ENCODE measurements at regions not wholly inside any gene's neighbourhood (a gene's known extent, or its start where the extent isn't known, plus 50 kb on each side); places are given as distances from the start of the nearest gene placed in this dataset.

- no peak for DNase-seq (ENCODE audit: low read depth in 2 of 2)
Measured at GRCh38 chr9:23309800-23310199, 516.2 kb downstream of the ELAVL2 start.

- DNase-seq (ENCODE audit: low read depth in 2 of 2) = no peak
Measured at GRCh38 chr9:23314247-23314646, 511.8 kb downstream of the ELAVL2 start.

DNA sequence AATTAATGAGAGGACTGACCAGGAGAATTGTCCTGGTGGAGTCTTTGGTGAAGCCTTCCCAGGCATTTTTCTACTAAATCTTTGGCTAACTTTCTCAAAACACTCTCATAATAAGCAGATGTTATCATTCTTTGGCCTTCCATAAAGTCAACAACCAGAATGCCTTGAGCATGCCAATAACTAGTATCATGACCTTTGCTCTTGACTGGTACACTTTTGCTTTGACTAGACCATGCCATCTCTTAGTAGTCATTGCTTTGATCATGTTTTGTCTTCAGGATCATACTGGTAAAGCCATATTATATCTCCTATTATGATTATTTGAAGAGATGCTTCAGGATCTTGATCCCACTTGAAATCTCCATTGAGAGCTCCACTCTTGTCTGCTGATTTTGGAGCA, 506.9 kb downstream of the ELAVL2 start:
- no peak for DNase-seq (ENCODE audit: low read depth in 2 of 2)

GRCh38 chr9:23321049-23321448, 505.0 kb downstream of the ELAVL2 start:
- DNase-seq (ENCODE audit: low read depth in 2 of 2) = no peak

DNA sequence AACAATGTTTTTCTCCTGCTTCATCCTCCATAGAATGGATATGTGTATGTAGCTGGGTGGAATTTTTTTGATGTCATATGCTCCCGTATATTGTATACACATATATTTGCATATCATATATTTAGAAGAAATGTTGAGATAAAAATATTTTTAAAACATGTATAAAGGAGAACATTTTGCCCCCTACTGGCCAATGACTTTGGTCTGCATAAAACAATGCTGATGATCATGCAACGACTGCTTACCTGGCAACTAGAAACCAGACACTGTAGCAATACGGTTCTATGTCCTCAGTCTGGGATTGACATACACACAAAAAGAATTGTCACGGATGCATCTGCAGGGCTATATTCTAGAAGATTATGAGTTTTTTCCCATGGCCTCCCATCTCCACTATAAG, 503.6 kb downstream of the ELAVL2 start:
- DNase-seq (ENCODE audit: low read depth in 2 of 2) = no peak

DNA sequence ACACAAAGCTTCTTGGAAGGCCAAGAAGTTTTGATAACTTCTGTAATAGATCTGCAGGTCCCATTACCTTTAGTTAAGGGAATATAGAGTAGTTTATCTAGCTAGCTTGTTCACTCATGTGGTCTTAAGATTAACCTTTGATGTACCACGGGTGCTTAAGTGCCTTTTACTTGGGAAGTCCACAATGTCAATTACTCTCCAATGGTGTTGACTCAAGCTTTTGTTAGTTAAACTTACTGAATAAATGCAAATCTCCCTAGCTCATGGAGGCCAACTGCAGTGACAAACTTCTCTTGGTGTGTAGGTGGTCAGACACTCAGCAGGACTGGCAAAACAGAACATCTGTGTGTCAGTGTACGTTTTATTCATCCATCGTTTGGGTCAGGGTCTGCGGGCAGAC, 501.5 kb downstream of the ELAVL2 start:
- no peak for DNase-seq (ENCODE audit: low read depth in 2 of 2)

DNA sequence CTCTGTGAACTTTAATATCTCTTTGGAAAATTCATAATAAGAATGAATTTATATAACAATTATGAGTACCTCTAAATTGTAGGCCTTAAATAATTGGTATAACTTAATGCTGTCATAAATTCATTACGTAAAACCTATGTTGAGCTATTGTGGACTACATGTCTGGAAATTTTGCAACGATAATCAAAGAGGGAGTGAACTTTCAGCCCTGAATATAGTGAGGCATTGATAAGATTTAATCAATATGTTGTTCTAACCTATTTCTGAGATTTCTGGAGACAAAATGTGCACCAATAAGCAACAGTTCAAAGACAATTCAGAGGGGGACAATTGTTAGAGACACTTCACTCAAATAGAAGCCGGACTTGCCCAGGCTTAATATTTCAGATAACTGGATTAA, 499.4 kb downstream of the ELAVL2 start:
- DNase-seq (ENCODE audit: low read depth in 2 of 2) = no peak

- DNase-seq (ENCODE audit: low read depth in 2 of 2) = no peak
Measured at GRCh38 chr9:23341346-23341745, 484.7 kb downstream of the ELAVL2 start.

DNA sequence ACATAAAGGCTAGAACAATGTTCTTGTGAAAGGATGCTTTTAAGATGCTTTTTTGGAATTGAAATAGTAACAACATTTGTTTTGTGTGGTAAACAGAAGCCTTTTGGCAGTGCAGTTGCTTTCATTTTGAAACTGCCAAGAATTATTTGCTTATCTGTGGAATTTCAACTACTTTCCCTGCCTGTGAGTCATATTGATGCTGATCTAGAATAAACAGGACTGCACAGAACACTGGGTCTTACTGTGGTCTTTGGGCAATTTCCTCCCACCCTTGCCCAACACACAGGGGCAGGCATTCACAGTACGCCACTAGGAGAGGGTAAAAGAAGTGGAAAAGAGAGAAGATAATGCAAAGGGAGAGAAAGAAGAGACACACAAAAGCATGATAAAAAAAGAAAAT, 483.7 kb downstream of the ELAVL2 start:
- DNase-seq (ENCODE audit: low read depth in 2 of 2) = no peak

- DNase-seq (ENCODE audit: low read depth in 2 of 2) = no peak
Measured at GRCh38 chr9:23343226-23343625, 482.8 kb downstream of the ELAVL2 start.

DNA sequence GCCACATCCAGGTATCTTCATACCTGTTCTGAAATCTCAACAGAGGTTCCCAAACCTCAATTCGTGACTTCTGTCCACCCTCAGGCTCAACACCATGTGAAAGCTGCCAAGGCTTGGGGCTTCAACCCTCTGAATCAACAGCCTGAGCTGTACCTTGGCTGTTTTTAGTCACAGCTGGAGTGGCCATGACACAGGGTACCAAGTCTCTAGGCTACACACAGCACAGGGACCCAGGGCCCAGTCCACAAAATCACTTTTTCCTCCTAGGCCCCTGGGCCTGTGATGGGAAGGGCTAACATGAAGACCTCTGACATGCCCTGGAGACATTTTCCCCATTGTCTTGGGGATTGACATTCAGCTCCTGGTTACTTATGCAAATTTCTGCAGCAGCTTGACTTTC, 464.9 kb downstream of the ELAVL2 start:
- no peak for DNase-seq (ENCODE audit: low read depth in 2 of 2)

DNA sequence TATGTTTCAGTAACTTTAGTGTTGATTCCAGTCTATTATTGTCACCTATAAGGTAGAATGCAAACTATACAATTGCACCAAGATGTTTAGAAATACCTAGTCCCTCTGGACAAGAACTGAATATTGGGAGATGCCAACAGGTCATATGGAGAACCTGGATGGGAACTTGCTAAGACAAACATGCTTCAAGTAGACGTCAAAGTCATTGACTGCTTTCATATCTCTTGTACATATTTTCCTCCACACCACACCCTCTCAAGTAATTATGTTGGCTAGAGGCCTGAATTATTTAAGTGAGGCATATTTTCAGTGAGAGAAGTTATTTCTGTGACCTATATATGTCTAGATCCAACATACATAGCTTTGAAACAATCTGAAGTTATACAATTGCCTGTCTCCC, 453.3 kb downstream of the ELAVL2 start:
- DNase-seq (ENCODE audit: low read depth in 2 of 2) = no peak

- no peak for DNase-seq (ENCODE audit: low read depth in 2 of 2)
Measured at GRCh38 chr9:23375511-23375910, 450.5 kb downstream of the ELAVL2 start.

DNA sequence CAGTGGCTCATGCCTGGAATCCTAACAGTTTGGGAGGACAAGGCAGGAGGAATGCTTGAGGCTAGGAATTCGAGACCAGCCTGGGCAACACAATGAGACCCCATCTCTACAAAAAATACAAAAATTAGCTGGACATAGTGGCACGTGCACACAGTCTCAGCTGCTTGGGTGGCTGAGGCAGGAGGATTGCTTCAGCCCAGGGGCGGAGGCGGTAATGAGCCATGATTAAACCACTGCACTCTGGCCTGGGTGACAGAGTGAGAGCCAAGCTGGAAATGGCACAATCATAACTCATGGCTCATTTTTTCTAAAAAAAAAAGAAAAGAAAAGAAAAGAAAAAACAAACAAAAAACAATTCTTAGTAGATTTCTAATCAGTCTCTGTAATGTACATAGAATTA, 446.2 kb downstream of the ELAVL2 start:
- no peak for DNase-seq (ENCODE audit: low read depth in 2 of 2)

- DNase-seq (ENCODE audit: low read depth in 2 of 2) = no peak
Measured at GRCh38 chr9:23380821-23381220, 445.2 kb downstream of the ELAVL2 start.

DNA sequence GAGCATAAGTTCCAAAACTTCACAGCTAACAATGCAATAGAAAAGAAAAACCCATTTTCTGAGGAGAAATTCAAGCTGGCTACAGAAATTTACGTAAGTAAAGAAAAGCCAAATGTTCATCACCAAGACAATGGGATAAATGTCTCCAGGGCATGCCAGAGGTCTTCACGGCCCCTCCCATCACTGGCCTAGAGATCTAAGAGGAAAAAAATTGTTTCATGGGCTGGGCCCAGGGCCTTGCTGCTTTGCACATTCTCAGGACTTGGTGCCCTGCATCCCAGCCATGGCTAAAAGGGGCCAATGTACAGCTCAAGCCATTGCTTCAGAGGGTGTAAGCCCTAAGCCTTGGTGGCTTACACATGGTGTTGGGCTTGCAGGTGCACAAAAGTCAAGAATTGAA, 443.6 kb downstream of the ELAVL2 start:
- DNase-seq (ENCODE audit: low read depth in 2 of 2) = no peak

DNA sequence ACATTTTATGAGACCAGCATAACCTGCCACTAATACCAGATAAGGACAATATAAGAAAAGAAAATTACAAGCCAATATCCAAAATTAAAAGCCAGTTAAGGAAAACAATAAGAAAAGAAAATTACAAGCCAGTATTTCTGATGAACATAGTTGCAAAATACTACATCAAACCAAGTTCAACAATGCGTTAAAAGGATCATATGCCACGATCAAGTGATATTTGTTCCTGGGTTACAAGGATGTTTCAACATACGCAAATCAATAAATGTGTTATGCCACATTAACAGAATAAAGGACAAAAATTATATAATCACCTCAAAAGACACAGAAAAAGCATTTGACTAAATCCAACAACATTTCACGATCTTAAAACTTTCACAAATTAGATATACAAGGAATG, 431.9 kb downstream of the ELAVL2 start:
- DNase-seq (ENCODE audit: low read depth in 2 of 2) = no peak

- DNase-seq (ENCODE audit: low read depth in 2 of 2) = no peak
Measured at GRCh38 chr9:23408874-23409273, 417.2 kb downstream of the ELAVL2 start.

- no peak for DNase-seq (ENCODE audit: low read depth in 2 of 2)
Measured at GRCh38 chr9:23412046-23412445, 414.0 kb downstream of the ELAVL2 start.

DNA sequence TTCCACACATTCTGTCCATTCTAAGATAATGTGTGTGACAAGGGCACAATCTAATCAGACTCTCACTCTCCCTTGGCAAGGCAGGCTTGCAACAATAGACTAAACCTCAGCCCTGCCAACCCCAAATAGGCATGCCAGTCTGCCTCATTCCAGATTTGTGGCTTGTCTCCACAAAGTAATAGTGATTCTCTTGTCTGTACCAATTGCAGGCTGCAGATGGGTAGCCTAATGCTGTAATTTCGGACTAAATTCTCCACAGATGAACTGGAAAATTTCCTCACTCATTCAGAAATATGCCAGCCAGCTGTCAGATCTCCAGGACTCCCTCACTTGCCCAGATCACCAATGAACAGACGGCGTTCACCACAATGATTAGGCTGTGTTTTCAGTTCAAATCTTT, 413.6 kb downstream of the ELAVL2 start:
- DNase-seq (ENCODE audit: low read depth in 2 of 2) = no peak

DNA sequence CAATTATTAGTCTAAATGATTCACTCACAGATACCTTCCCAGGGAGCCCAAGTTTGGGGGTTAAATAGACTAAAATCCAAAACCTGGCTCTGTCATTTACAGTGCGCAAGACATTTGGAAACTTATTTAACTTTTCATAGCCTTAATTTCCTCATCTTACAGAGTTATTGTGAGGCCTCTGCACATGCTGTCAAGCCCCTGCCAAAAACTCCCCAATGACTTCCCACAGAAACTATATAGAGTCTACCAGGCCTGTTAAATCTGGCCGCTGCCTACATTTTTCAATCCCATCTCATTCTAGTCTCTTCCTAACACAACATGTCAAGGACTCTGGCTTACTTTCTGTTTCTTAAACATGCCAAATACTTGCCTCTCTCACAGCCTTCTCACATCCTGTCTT, 412.5 kb downstream of the ELAVL2 start:
- no peak for DNase-seq (ENCODE audit: low read depth in 2 of 2)

- DNase-seq (ENCODE audit: low read depth in 2 of 2) = no peak
Measured at GRCh38 chr9:23423999-23424398, 402.0 kb downstream of the ELAVL2 start.

- DNase-seq (ENCODE audit: low read depth in 2 of 2) = no peak
Measured at GRCh38 chr9:23426144-23426543, 399.9 kb downstream of the ELAVL2 start.

DNA sequence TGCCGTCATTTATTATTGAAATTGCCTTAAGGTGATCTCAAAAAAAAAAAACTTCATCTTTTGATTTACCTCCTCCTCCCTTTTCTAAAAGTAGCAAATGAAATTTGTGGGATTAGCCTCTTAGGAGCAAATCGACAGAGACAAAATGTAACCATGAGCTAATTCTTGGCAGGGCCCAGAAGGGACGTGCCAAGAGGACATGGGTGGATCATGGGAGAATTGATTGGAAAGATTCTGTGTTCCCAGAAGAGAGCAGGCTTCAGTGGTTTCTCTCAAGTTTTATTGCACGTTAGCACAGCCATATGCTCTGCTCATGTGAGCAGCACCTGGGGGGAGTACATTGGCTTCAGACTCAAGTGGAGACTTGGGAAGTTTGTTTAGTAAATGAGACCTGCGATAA, 394.6 kb downstream of the ELAVL2 start:
- DNase-seq (ENCODE audit: low read depth in 2 of 2) = no peak

DNA sequence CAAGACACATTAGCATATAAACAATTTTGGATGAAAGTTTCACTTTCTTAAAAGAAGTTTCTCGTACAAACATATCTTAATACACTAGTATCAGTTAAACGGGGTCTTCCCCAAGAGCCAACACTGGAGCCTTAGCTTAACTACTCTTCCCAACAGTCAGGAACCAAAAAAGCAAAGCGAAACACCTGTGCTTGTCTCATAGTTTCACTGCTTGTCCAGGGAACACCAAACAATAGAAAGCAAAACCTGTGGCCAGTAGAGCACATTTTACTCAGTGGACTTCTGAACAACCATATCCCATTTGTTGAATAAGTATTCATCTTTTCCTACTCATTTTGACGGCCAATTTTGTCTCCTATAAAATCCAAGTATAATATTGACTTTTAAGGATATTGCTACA, 391.4 kb downstream of the ELAVL2 start:
- DNase-seq (ENCODE audit: low read depth in 2 of 2) = no peak

All from fibroblast of skin of left biceps (primary cell).